Gastroesophageal sphincter (tissue), 4 donors: ENCODE measurements at regions not wholly inside any gene's neighbourhood (a gene's known extent, or its start where the extent isn't known, plus 50 kb on each side); places are given as distances from the start of the nearest gene placed in this dataset.

ENCODE experiments used
- ATAC-seq: fragments of 150-250 bp; one replicate; pipeline ENCODE4 v1.9.1; 2016; ENCODE audit warnings: mild to moderate bottlenecking, moderate library complexity
- H3K27ac ChIP-seq, 4 donors: fragments of 200-600 bp; sonication (generic) in 3 of 4; 1 replicate in 3 of 4; 2 replicates in 1 of 4; pipeline ENCODE4 v1.5.1; 2016 to 2019
- H3K27me3 ChIP-seq: fragments of 200-600 bp; sonication (generic); one replicate; pipeline ENCODE4 v1.5.1; 2019
- H3K36me3 ChIP-seq, 2 donors: fragments of 200-600 bp; sonication (generic); one replicate each; pipeline ENCODE4 v1.5.1; 2019; ENCODE audit warnings: control low read depth in 1 of 2
- H3K4me1 ChIP-seq, 3 donors: fragments of 200-600 bp; sonication (generic); 1 replicate in 2 of 3; 2 replicates in 1 of 3; pipeline ENCODE4 v1.5.1; 2016 to 2019; ENCODE audit warnings: control low read depth in 2 of 3
- H3K4me3 ChIP-seq, 2 donors: fragments of 200-600 bp; sonication (generic); one replicate each; pipeline ENCODE4 v1.5.1; 2019; ENCODE audit warnings: mild to moderate bottlenecking in 1 of 2, moderate library complexity in 1 of 2
- H3K9me3 ChIP-seq, 3 donors: fragments of 200-600 bp; sonication (generic); one replicate each; pipeline ENCODE4 v1.5.1; 2017 to 2019; ENCODE audit warnings: control low read depth in 2 of 3
- CTCF ChIP-seq, 4 experiments: fragments of 200-600 bp in 2 of 4; fragments of 450-650 bp in 2 of 4; sonication (generic) in 1 of 4; IDR thresholded peaks; one replicate each; pipeline ENCODE4 v1.5.1; 2017 to 2019; ENCODE audit warnings: antibody characterized with exemption in 4 of 4, mild to moderate bottlenecking in 2 of 4, moderate library complexity in 2 of 4
- EP300 ChIP-seq: sonication (generic); formaldehyde crosslinking; IDR thresholded peaks from one replicate; pipeline ENCODE4 v1.6.1; 2017; ENCODE audit warnings: antibody characterized with exemption, mild to moderate bottlenecking
- POLR2A ChIP-seq, 2 donors: fragments of 450-650 bp; IDR thresholded peaks; one replicate each; pipeline ENCODE4 v1.6.1; 2017; ENCODE audit warnings: antibody characterized with exemption in 2 of 2, mild to moderate bottlenecking in 2 of 2, moderate library complexity in 1 of 2
- POLR2AphosphoS5 ChIP-seq: sonication (generic); formaldehyde crosslinking; IDR thresholded peaks from one replicate; pipeline ENCODE4 v1.6.1; 2017; ENCODE audit warnings: antibody characterized with exemption
- WGBS, 2 donors: methylation state at CpG; one replicate each; pipeline ENCODE4 v1.1.5; 2018; ENCODE audit warnings: low coverage in 1 of 2; 5-methylcytosine and 5-hydroxymethylcytosine counted together

DNA sequence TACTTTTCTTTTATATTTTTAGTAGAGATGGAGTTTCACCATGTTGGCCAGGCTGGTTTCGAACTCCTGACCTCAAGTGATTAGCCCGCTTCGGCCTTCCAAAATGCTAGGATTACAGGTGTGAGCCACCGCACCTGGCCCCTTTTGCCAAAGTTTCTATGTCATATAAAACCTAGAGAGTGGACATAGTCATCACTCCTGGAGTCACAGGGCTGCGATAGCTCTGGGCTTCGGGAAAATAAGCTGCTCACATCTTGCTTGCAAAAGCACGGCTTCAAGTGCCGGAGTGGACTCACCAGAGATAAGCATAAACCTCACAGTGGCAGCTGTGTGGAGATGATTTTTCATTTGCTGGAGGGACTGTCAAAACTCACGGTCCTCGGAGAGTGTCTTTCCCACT lies 171.2 kb downstream of the TEX29 start:
- ATAC-seq, result no peak
- Histone ChIP-seq H3K4me1 (no peaks in the 10 kb centered on the region), H3K27ac (no peak overlapping the region), H3K27me3 (peaks cover 23% of the 10 kb centered on the region), H3K4me3 (no peak overlapping the region), H3K36me3 (no peaks in the 10 kb centered on the region), H3K9me3 (peaks cover 0 to 36% (median 0%) of the 10 kb centered on the region in 3 donors)
- TF ChIP-seq EP300 (no peak), POLR2A (IDR thresholded peaks at IDR 0.05) (no peak), CTCF (IDR thresholded peaks at IDR 0.05) (no peak), POLR2AphosphoS5 (no peak)
- 21 to 52% methylated on average over 2 to 9 of the region's 10 CpGs for WGBS, 2 donors

DNA sequence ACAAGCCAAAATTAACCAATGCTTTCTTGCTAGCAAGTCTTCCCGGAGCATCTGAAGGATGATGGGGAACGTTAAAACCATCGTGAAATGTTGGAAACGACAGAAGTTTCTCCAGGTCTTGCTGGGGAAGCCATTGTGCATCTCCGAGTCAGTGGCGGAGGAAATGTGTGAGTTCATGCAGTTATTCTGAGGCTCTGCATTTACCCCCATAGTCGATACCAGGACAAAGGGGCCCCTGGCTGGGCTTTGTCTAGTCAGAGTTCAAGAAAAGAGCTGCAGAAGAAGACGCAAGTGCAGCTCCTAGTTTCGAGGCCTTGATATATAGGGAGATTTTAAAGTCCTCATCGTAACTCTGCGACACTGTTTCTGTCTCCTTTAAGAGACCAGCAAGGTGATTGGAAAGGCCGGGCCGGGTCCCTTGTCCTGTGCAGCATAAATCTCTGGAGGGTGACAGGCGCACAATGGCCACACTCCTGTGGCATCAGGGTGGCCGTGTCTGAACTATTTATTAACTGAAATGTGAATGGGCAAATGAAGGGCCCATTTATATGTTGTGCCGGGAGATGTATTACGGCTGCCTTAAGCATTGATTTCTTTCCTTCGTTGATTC lies 172.0 kb downstream of the TEX29 start:
- WGBS, 2 donors, result 73 to 92% methylated on average over 9 to 16 of the region's 18 CpGs
- TF ChIP-seq POLR2AphosphoS5 (no peak), CTCF (IDR thresholded peaks at IDR 0.05) (no peak), POLR2A (IDR thresholded peaks at IDR 0.05) (no peak), EP300 (no peak)
- no peak for ATAC-seq

GRCh38 chr13:111492958-111493357 lies 172.5 kb downstream of the TEX29 start:
- TF ChIP-seq EP300 (no peak), POLR2A (IDR thresholded peaks at IDR 0.05) (no peak), POLR2AphosphoS5 (no peak), CTCF (IDR thresholded peaks at IDR 0.05) (no peak)
- WGBS, 2 donors, result 59 to 75% methylated on average over 5 of the region's 5 CpGs
- Histone ChIP-seq H3K27me3 (peaks cover 23% of the 10 kb centered on the region), H3K4me3 (no peak overlapping the region), H3K27ac (no peak overlapping the region), H3K36me3 (no peaks in the 10 kb centered on the region), H3K4me1 (no peaks in the 10 kb centered on the region), H3K9me3 (peaks cover 0 to 23% (median 0%) of the 10 kb centered on the region in 3 donors)
- no peak for ATAC-seq

More for the DNA sequence above, 172.0 kb downstream of the TEX29 start:
- Histone ChIP-seq H3K36me3 (no peaks in the 10 kb centered on the region), H3K4me3 (no peak overlapping the region), H3K27me3 (peaks cover 23% of the 10 kb centered on the region), H3K27ac (no peak overlapping the region), H3K9me3 (peaks cover 0 to 28% (median 0%) of the 10 kb centered on the region in 3 donors), H3K4me1 (no peaks in the 10 kb centered on the region)

GRCh38 chr13:111493468-111493867 lies 173.0 kb downstream of the TEX29 start:
- no peaks in the 10 kb centered on the region for H3K4me1 ChIP-seq
- ATAC-seq, result no peak
- 83% methylated on average over 1 of the region's 6 CpGs; no CpG with 5 or more reads in 1 of the 2 donors for WGBS, 2 donors

More at GRCh38 chr13:111493468-111493867, 173.0 kb downstream of the TEX29 start:
- peaks cover 21% of the 10 kb centered on the region for H3K27me3 ChIP-seq
- H3K27ac ChIP-seq, result no peak overlapping the region
- peaks cover 0 to 18% (median 0%) of the 10 kb centered on the region in 3 donors for H3K9me3 ChIP-seq
- TF ChIP-seq EP300 (no peak), POLR2A (IDR thresholded peaks at IDR 0.05) (no peak), CTCF (IDR thresholded peaks at IDR 0.05) (no peak), POLR2AphosphoS5 (no peak)
- no peak overlapping the region for H3K4me3 ChIP-seq
- no peaks in the 10 kb centered on the region for H3K36me3 ChIP-seq
